Peyer's patch (tissue), 4 donors: ENCODE measurements at regions not wholly inside any gene's neighbourhood (a gene's known extent, or its start where the extent isn't known, plus 50 kb on each side); places are given as distances from the start of the nearest gene placed in this dataset.

Source experiments
- CTCF ChIP-seq, 6 experiments: fragments of 450-650 bp in 4 of 6; fragments of 200-600 bp in 2 of 6; sonication (generic) in 1 of 6; IDR thresholded peaks; one replicate each; pipeline ENCODE4 v1.5.1; 2017 to 2019; ENCODE audit warnings: antibody characterized with exemption in 6 of 6, mild to moderate bottlenecking in 3 of 6, moderate library complexity in 1 of 6
- POLR2A ChIP-seq, 2 donors: fragments of 450-650 bp; IDR thresholded peaks; one replicate each; pipeline ENCODE4 v1.5.1; 2017; ENCODE audit warnings: antibody characterized with exemption in 2 of 2, mild to moderate bottlenecking in 2 of 2, moderate library complexity in 2 of 2

- TF ChIP-seq POLR2A (IDR thresholded peaks at IDR 0.05) (no peak), CTCF (IDR thresholded peaks at IDR 0.05) (no peak)
Measured at GRCh38 chr22:47293368-47294221, 531.1 kb downstream of the TBC1D22A start.
